ENCODE measurements at regions not wholly inside any gene's neighbourhood (a gene's known extent, or its start where the extent isn't known, plus 50 kb on each side); places are given as distances from the start of the nearest gene placed in this dataset.
"Not testable (repeated sequence)": the region's sequence is repeated elsewhere in the genome, so short reads cannot be mapped to it uniquely, and the experiment has no call there.

DNA sequence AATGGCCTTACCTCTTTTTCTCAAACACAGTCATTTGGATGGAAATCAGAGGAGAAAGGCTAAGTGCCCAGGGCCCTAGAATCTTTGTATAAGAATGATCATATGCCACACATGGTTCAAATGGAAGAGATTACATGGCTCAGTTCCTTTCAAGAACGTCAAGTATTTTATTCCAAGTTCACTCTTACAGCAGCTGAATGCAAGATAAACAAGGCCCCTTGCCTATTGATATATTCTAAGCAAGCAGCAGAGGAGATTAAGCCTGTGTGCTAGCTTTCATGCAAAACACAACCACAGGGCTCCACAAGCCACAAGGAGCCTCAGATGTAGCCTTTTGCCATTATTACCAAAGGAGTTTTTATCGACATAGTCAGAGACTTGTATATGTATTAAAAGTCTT is 55.3 kb upstream of the SLCO6A1 start:
- no peak overlapping the region for H3K27ac ChIP-seq

DNA sequence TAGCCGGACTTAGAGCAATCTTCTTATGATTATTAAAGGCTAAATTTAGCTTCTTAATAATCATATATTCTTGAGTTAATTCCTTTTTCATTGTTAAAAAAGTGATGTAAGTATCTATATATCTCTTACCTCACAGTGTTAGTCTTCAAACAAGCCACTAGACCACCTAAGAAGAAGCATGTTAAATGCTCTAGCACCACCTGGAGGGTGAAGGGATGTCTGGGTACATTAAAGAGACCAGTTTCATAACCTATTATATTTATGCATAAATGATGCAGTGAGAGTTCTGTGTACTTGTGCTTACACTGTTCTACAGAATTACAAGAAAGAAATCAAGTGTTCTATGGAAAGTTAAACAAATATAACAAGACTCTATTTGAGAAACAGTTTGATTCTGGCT is 55.9 kb upstream of the SLCO6A1 start:
- H3K27ac ChIP-seq, result no peak overlapping the region
- H3K4me3 ChIP-seq, result no peak overlapping the region

More for the DNA sequence above, 55.3 kb upstream of the SLCO6A1 start:
- no peak overlapping the region for H3K4me3 ChIP-seq

- Histone ChIP-seq H3K4me3 (no peak overlapping the region), H3K27ac (no peak overlapping the region)
Measured at GRCh38 chr5:102561894-102562760, 63.3 kb upstream of the SLCO6A1 start.

- no peak overlapping the region for H3K27ac ChIP-seq
- no peak overlapping the region for H3K4me3 ChIP-seq
Measured at GRCh38 chr5:102570747-102571146, 71.9 kb upstream of the SLCO6A1 start.

GRCh38 chr5:102578362-102578761 is 79.6 kb upstream of the SLCO6A1 start:
- H3K4me3 ChIP-seq, result no peak overlapping the region
- H3K27ac ChIP-seq, result no peak overlapping the region

- no peak overlapping the region for H3K4me3 ChIP-seq
Measured at GRCh38 chr5:102579379-102579778, 80.6 kb upstream of the SLCO6A1 start.

DNA sequence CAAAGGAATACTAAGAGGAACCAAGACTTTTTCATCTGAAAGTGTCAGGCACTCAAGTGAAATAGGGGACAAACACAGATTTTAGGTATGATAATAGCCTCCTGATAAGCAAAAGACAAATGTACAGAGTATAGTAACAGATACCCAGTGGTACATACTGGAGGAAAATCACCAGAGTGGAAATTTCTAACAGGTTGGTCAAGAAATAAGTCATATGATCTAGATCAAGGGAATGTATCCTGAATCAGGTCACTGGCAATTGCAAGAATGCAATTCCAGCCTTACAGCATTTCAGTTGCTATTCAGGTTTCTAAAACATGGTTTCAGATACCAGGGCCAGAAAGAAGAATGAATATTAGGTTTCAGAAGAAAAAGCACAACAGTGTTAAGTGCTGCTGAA is 82.2 kb upstream of the SLCO6A1 start:
- Histone ChIP-seq H3K27ac (no peak overlapping the region), H3K4me3 (no peak overlapping the region)

More at GRCh38 chr5:102579379-102579778, 80.6 kb upstream of the SLCO6A1 start:
- H3K27ac ChIP-seq, result no peak overlapping the region

- Histone ChIP-seq H3K27ac (no peak overlapping the region), H3K4me3 (no peak overlapping the region)
Measured at GRCh38 chr5:102582696-102583095, 83.9 kb upstream of the SLCO6A1 start.

- no peak overlapping the region for H3K27ac ChIP-seq
- H3K4me3 ChIP-seq, result no peak overlapping the region
Measured at GRCh38 chr5:102583276-102584124, 84.7 kb upstream of the SLCO6A1 start.

GRCh38 chr5:102589661-102590060 is 90.9 kb upstream of the SLCO6A1 start:
- Histone ChIP-seq H3K4me3 (no peak overlapping the region), H3K27ac (no peak overlapping the region)

GRCh38 chr5:102590467-102590866 is 91.7 kb upstream of the SLCO6A1 start:
- Histone ChIP-seq H3K4me3 (no peak overlapping the region), H3K27ac (no peak overlapping the region)

GRCh38 chr5:102591650-102592049 is 92.8 kb upstream of the SLCO6A1 start:
- H3K4me3 ChIP-seq, result no peak overlapping the region
- no peak overlapping the region for H3K27ac ChIP-seq

- H3K27ac ChIP-seq, H3K4me3 ChIP-seq: not testable (repeated sequence)
Measured at GRCh38 chr5:102592586-102592985, 93.8 kb upstream of the SLCO6A1 start.

DNA sequence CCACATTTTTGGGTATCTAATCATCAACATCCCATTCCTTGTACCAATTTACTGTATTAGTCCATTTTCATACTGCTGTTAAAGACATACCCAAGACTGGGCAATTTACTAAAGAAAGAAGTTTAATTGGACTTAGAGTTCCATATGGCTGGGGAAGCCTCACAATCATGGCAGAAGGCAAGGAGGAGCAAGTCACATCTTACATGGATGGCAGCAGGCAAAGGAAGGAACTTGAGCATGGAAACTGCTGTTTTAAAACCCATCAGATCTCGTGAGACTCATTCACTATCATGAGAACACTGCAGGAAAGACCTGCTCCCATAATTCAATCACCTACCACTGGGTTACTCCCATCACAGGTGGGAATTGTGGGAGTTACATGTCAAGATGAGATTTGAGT is 95.4 kb upstream of the SLCO6A1 start:
- no peak overlapping the region for H3K4me3 ChIP-seq
- H3K27ac ChIP-seq, result no peak overlapping the region

- no peak overlapping the region for H3K4me3 ChIP-seq
- H3K27ac ChIP-seq, result no peak overlapping the region
Measured at GRCh38 chr5:102595332-102595731, 96.5 kb upstream of the SLCO6A1 start.

GRCh38 chr5:102596113-102596512 is 97.3 kb upstream of the SLCO6A1 start:
- no peak overlapping the region for H3K4me3 ChIP-seq
- H3K27ac ChIP-seq, result no peak overlapping the region

DNA sequence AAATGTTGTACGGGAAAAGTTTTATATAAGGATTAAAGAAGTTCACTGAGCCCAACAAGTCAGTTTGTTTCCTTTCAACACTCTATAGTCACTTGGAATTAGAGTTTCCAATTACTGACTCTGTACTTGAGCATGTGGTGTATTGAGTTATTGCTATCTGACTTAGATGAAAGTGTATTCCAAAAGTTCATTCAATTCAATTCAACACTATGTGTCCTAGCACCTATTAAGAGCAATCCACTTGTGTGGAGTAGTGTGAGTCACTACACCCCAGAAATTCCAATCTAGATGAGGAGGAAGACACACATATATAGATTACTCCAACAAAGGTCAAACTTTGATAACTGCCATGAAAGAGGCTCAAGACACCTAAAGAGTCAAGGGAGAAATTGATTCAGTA is 98.2 kb upstream of the SLCO6A1 start:
- no peak overlapping the region for H3K27ac ChIP-seq
- no peak overlapping the region for H3K4me3 ChIP-seq

DNA sequence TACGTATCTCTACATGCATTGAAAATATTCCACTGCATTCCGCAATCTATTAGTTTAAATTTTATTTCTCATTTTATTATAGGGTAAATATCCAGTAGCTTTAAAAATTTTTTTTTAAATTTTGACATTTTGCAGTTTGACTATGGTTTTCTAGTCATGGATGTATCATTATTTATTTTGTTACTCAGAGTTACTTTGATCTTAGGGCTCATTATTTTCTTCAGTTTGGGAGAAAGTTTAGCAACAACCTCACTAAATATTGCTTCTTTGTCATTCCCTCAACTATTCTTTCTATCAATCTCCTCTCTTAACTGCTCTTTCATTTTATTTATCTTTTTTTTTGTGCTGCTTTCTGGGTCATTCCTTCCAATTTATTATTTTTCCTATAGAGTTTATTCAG is 100.5 kb upstream of the SLCO6A1 start:
- no peak overlapping the region for H3K27ac ChIP-seq
- no peak overlapping the region for H3K4me3 ChIP-seq

- H3K4me3 ChIP-seq, result no peak overlapping the region
- no peak overlapping the region for H3K27ac ChIP-seq
Measured at GRCh38 chr5:102600964-102601363, 102.2 kb upstream of the SLCO6A1 start.

DNA sequence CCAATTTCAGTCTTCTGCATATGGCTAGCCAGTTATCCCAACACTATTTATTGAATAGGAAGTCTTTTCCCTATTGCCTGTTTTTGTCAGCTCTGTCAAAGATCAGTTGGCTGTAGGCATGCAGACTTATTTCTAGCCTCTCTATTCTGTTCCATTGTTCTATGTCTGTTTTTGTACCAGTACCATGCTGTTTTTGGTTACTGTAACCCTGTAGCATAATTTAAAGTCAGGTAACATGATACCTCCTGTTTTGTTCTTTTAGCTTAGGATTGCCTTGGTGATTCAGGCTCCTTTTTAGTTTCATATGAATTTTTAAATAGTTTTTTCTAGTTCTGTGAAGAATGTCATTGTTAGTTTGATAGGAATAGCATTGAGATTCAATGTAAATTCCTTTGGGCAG is 104.9 kb upstream of the SLCO6A1 start:
- Histone ChIP-seq H3K27ac (no peak overlapping the region), H3K4me3 (no peak overlapping the region)

GRCh38 chr5:102608414-102608813 is 109.6 kb upstream of the SLCO6A1 start:
- Histone ChIP-seq H3K27ac (no peak overlapping the region), H3K4me3 (no peak overlapping the region)

Measured in skin epidermis (tissue), 12 donors.